Esophagus muscularis mucosa (tissue), 4 donors: ENCODE measurements at regions not wholly inside any gene's neighbourhood (a gene's known extent, or its start where the extent isn't known, plus 50 kb on each side); places are given as distances from the start of the nearest gene placed in this dataset.
"Not testable (repeated sequence)": the region's sequence is repeated elsewhere in the genome, so short reads cannot be mapped to it uniquely, and the experiment has no call there.

Experiments
- CTCF ChIP-seq, 3 experiments: fragments of 200-600 bp in 2 of 3; fragments of 450-650 bp in 1 of 3; sonication (generic) in 2 of 3; IDR thresholded peaks; one replicate each; pipeline ENCODE4 v1.5.1; 2017 to 2019; ENCODE audit warnings: antibody characterized with exemption in 3 of 3, mild to moderate bottlenecking in 2 of 3, moderate library complexity in 1 of 3
- EP300 ChIP-seq: sonication (generic); formaldehyde crosslinking; IDR thresholded peaks from one replicate; pipeline ENCODE4 v1.6.1; 2017; ENCODE audit warnings: antibody characterized with exemption
- POLR2A ChIP-seq: fragments of 450-650 bp; IDR thresholded peaks from one replicate; pipeline ENCODE4 v1.6.1; 2017; ENCODE audit warnings: antibody characterized with exemption, moderate library complexity, mild to moderate bottlenecking, low read depth
- POLR2AphosphoS5 ChIP-seq, 2 donors: sonication (generic); formaldehyde crosslinking; IDR thresholded peaks; one replicate each; pipeline ENCODE4 v1.6.1; 2017; ENCODE audit warnings: antibody characterized with exemption in 2 of 2

DNA sequence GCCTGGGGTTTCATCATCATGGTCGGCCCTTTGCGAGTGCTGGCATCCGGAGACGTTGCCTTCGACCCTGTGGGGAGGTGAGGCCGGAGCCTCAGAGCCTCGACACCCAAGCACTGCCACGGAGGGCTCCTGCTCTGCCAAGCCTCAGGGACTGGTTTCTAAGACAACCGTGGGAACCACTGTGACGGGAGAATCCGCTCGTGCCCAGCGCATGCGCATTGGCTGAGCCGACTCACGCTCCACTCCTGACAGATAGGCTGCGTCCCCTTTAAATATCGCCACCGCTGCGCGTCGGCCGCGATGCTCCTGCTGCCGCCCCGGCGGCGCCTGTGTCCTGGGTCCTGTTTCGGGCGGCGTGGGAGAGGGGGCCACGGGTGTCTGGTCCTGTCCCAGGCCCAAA, 690.6 kb upstream of the TPTE start:
- not testable (repeated sequence) for TF ChIP-seq CTCF (IDR thresholded peaks at IDR 0.05); POLR2A; EP300; POLR2AphosphoS5 (IDR thresholded peaks at IDR 0.05)
